GM19193 (cell line): ENCODE measurements at regions not wholly inside any gene's neighbourhood (a gene's known extent, or its start where the extent isn't known, plus 50 kb on each side); places are given as distances from the start of the nearest gene placed in this dataset.

Experiments used
- POLR2A ChIP-seq: IDR thresholded peaks from 4 replicates; pipeline ENCODE4 v1.6.1; 2011; ENCODE audit not compliant: insufficient read depth, insufficient read length; ENCODE audit errors: extremely low read depth

GRCh38 chr2:129212299-129212958 lies 767.0 kb upstream of the RAB6C start:
- no peak for TF ChIP-seq POLR2A

GRCh38 chr2:129224022-129224421 lies 755.4 kb upstream of the RAB6C start:
- TF ChIP-seq POLR2A, result no peak

GRCh38 chr2:129224486-129224885 lies 755.0 kb upstream of the RAB6C start:
- no peak for TF ChIP-seq POLR2A

DNA sequence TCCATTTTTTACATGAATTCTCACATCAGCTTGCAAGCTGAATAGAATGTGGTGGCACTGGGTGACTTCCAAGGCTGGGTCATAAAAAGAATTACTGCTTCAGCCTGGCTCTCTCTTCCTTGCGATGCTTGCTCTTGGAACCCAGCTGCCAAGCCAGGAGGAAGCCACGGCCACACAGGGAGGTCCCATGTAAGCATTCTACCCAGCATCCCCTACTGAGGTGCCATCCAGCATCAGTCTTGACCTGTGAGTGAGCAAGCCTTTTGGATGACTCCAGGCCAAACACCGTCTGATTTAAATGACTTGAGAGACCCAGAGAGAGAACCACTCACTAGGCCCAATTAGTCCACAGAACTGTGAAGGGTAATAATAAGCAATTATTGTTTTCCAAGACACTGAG lies 750.3 kb upstream of the RAB6C start:
- TF ChIP-seq POLR2A, result no peak

- TF ChIP-seq POLR2A, result no peak
Observed at GRCh38 chr2:129229830-129230441, 749.5 kb upstream of the RAB6C start.

GRCh38 chr2:129231924-129232323 lies 747.5 kb upstream of the RAB6C start:
- TF ChIP-seq POLR2A, result no peak

DNA sequence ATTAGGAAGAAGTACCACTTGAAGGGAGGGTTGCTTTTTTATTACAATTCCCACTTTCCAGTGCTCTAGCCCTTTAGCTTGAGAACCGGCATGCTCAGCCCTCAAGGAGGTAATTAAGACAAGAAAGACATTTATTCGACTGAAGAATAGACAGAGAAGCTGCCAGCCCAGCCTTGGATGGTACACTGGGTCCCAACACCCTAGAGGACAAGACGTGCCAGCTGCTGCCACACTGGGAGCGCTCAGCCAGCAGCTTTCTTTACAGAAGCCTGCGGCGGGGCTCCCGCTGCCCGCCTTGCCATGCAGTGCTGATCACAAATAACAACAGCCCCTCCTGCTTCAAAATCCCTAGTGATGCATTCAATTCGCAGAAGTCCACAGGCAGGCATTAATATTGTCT lies 746.3 kb upstream of the RAB6C start:
- TF ChIP-seq POLR2A, result no peak

GRCh38 chr2:129233751-129234406 lies 745.6 kb upstream of the RAB6C start:
- TF ChIP-seq POLR2A, result no peak

- no peak for TF ChIP-seq POLR2A
Observed at GRCh38 chr2:129236601-129237000, 742.9 kb upstream of the RAB6C start.

GRCh38 chr2:129237966-129238725 lies 741.3 kb upstream of the RAB6C start:
- no peak for TF ChIP-seq POLR2A

DNA sequence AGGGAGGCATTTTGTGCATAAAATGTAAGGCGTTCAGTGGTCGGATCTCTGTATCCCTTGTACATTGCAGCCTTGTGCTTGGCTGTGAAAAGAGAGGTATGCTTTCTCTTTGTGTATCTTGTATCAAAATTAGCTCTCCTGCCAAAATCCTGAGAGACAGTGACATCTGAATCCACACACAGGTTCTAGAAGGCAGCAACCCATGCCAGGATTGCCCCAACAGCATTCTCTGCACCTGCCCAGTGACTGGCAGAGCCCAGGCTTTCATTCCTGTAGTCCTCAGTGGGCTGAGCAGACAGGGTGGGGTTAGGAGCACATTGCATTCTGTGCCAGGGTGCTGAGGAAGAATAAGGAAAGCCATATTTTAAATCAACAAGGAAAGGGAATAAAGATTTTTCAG lies 740.3 kb upstream of the RAB6C start:
- no peak for TF ChIP-seq POLR2A

GRCh38 chr2:129240061-129240460 lies 739.4 kb upstream of the RAB6C start:
- TF ChIP-seq POLR2A, result no peak

- no peak for TF ChIP-seq POLR2A
Observed at GRCh38 chr2:129242269-129242668, 737.2 kb upstream of the RAB6C start.

- TF ChIP-seq POLR2A, result no peak
Observed at GRCh38 chr2:129247751-129248150, 731.7 kb upstream of the RAB6C start.

GRCh38 chr2:129248198-129248597 lies 731.3 kb upstream of the RAB6C start:
- no peak for TF ChIP-seq POLR2A
